CD8-positive, alpha-beta memory T cell (primary cell): ENCODE measurements at regions not wholly inside any gene's neighbourhood (a gene's known extent, or its start where the extent isn't known, plus 50 kb on each side); places are given as distances from the start of the nearest gene placed in this dataset.
"Not testable (repeated sequence)": the region's sequence is repeated elsewhere in the genome, so short reads cannot be mapped to it uniquely, and the experiment has no call there.

Experiments used
- CTCF ChIA-PET: fragments of 350-600 bp; sonication (Branson Sonifier 250); formaldehyde crosslinking; loops from one replicate; lab custom pipeline; 2021; ENCODE audit warnings: antibody characterized with exemption; lab: Charles Lee
- POLR2A ChIA-PET: fragments of 350-600 bp; sonication (Branson Sonifier 250); formaldehyde crosslinking; loops from one replicate; lab custom pipeline; 2021; ENCODE audit warnings: antibody characterized with exemption; lab: Charles Lee
- DNase-seq, 5 donors: peaks; one replicate each; pipeline versions ENCODE4 v3.0.0 to v3.0.0-alpha.2; 2020 to 2022; ENCODE audit warnings: mixed read lengths in 1 of 5
- H3K27ac ChIP-seq: one replicate; pipeline ENCODE4 v1.7.0; 2013; ENCODE audit warnings: low read depth, mild to moderate bottlenecking, low read length, moderate library complexity
- H3K27me3 ChIP-seq: 2 replicates; pipeline ENCODE4 v1.7.0; 2013; ENCODE audit warnings: low read length, mild to moderate bottlenecking; ENCODE audit not compliant: insufficient read depth, poor library complexity, severe bottlenecking
- H3K36me3 ChIP-seq: 2 replicates; pipeline ENCODE4 v1.7.0; 2013; ENCODE audit warnings: mild to moderate bottlenecking, low read length, moderate library complexity; ENCODE audit not compliant: insufficient read depth
- H3K4me1 ChIP-seq: 2 replicates; pipeline ENCODE4 v1.7.0; 2013; ENCODE audit warnings: mild to moderate bottlenecking, low read length, moderate library complexity; ENCODE audit not compliant: insufficient read depth
- H3K4me3 ChIP-seq: 2 replicates; pipeline ENCODE4 v1.7.0; 2013; ENCODE audit warnings: mild to moderate bottlenecking, low read length
- H3K9me3 ChIP-seq: 2 replicates; pipeline ENCODE4 v1.7.0; 2013; ENCODE audit warnings: mild to moderate bottlenecking, low read length
- H3K27ac Mint-ChIP-seq, 8 donors: one replicate each; pipeline ENCODE4 v1.8.0; 2020 to 2021; ENCODE audit warnings: mixed read lengths in 8 of 8, mild to moderate bottlenecking in 6 of 8, inconsistent platforms in 3 of 8, moderate library complexity in 3 of 8
- H3K27me3 Mint-ChIP-seq, 2 donors: one replicate each; pipeline ENCODE4 v1.8.0; 2020 to 2021; ENCODE audit warnings: mixed read lengths in 2 of 2, mild to moderate bottlenecking in 1 of 2, moderate library complexity in 1 of 2
- H3K36me3 Mint-ChIP-seq, 3 donors: one replicate each; pipeline ENCODE4 v1.8.0; 2020 to 2021; ENCODE audit warnings: mixed read lengths in 3 of 3, inconsistent platforms in 1 of 3, mild to moderate bottlenecking in 1 of 3
- H3K4me1 Mint-ChIP-seq, 3 donors: one replicate each; pipeline ENCODE4 v1.8.0; 2020 to 2021; ENCODE audit warnings: mixed read lengths in 3 of 3, inconsistent platforms in 1 of 3, mild to moderate bottlenecking in 1 of 3
- H3K4me3 Mint-ChIP-seq, 7 donors: one replicate each; pipeline ENCODE4 v1.8.0; 2020 to 2021; ENCODE audit warnings: mixed read lengths in 7 of 7, mild to moderate bottlenecking in 6 of 7, moderate library complexity in 4 of 7, inconsistent platforms in 2 of 7
- H3K9me3 Mint-ChIP-seq, 5 donors: one replicate each; pipeline ENCODE4 v1.8.0; 2020 to 2022; ENCODE audit warnings: mixed read lengths in 5 of 5, mild to moderate bottlenecking in 3 of 5, moderate library complexity in 2 of 5, inconsistent platforms in 1 of 5

- H3K27ac ChIP-seq, POLR2A ChIA-PET, H3K27me3 Mint-ChIP-seq, H3K36me3 Mint-ChIP-seq, H3K27ac Mint-ChIP-seq, H3K4me1 Mint-ChIP-seq, H3K36me3 ChIP-seq, H3K4me3 Mint-ChIP-seq, H3K4me1 ChIP-seq, H3K4me3 ChIP-seq, H3K27me3 ChIP-seq, DNase-seq, H3K9me3 ChIP-seq, CTCF ChIA-PET, H3K9me3 Mint-ChIP-seq: not testable (repeated sequence)
Observed at GRCh38 chr6:12554820-12555219, 161.7 kb upstream of the PHACTR1 start.

- POLR2A ChIA-PET = no interaction called here
- DNase-seq = no peak
- no peak overlapping the region for H3K27ac Mint-ChIP-seq
Observed at GRCh38 chr6:12555267-12555666, 161.3 kb upstream of the PHACTR1 start.

GRCh38 chr6:12555781-12556180 is 160.8 kb upstream of the PHACTR1 start:
- no peak overlapping the region for H3K4me3 ChIP-seq
- CTCF ChIA-PET = no interaction called here
- no peaks in the 10 kb centered on the region for H3K4me1 Mint-ChIP-seq

More at GRCh38 chr6:12555267-12555666, 161.3 kb upstream of the PHACTR1 start:
- no peaks in the 10 kb centered on the region for H3K36me3 Mint-ChIP-seq
- H3K9me3 ChIP-seq = no peaks in the 10 kb centered on the region
- H3K4me1 ChIP-seq = no peaks in the 10 kb centered on the region
- peaks cover 0 to 2% (median 0%) of the 10 kb centered on the region in 5 donors for H3K9me3 Mint-ChIP-seq
- CTCF ChIA-PET = no interaction called here
- no peaks in the 10 kb centered on the region for H3K4me1 Mint-ChIP-seq
- H3K27me3 Mint-ChIP-seq = no peaks in the 10 kb centered on the region
- no peak overlapping the region for H3K4me3 ChIP-seq
- no peaks in the 10 kb centered on the region for H3K36me3 ChIP-seq
- H3K27ac ChIP-seq = no peak overlapping the region
- H3K4me3 Mint-ChIP-seq = no peak overlapping the region
- no peaks in the 10 kb centered on the region for H3K27me3 ChIP-seq

GRCh38 chr6:12557765-12558164 is 158.8 kb upstream of the PHACTR1 start:
- H3K9me3 ChIP-seq = no peaks in the 10 kb centered on the region
- ChIA-PET POLR2A (no interaction called here), CTCF (no interaction called here)
- H3K4me3 ChIP-seq = no peak overlapping the region
- H3K36me3 ChIP-seq = no peaks in the 10 kb centered on the region
- Mint-ChIP-seq H3K27me3 (no peaks in the 10 kb centered on the region), H3K4me1 (no peaks in the 10 kb centered on the region), H3K27ac (no peak overlapping the region), H3K9me3 (peaks cover 2 to 13% (median 5%) of the 10 kb centered on the region in 5 donors), H3K4me3 (no peak overlapping the region), H3K36me3 (no peaks in the 10 kb centered on the region)
- DNase-seq = no peak
- H3K27me3 ChIP-seq = no peaks in the 10 kb centered on the region
- no peaks in the 10 kb centered on the region for H3K4me1 ChIP-seq
- H3K27ac ChIP-seq = no peak overlapping the region

More at GRCh38 chr6:12555781-12556180, 160.8 kb upstream of the PHACTR1 start:
- Histone ChIP-seq H3K4me1 (no peaks in the 10 kb centered on the region), H3K27me3 (no peaks in the 10 kb centered on the region), H3K36me3 (no peaks in the 10 kb centered on the region), H3K27ac (no peak overlapping the region), H3K9me3 (no peaks in the 10 kb centered on the region)
- peaks cover 0 to 2% (median under 1%) of the 10 kb centered on the region in 5 donors for H3K9me3 Mint-ChIP-seq
- H3K27ac Mint-ChIP-seq = no peak overlapping the region
- DNase-seq = no peak
- no peaks in the 10 kb centered on the region for H3K27me3 Mint-ChIP-seq
- H3K4me3 Mint-ChIP-seq = no peak overlapping the region
- no peaks in the 10 kb centered on the region for H3K36me3 Mint-ChIP-seq
- POLR2A ChIA-PET = no interaction called here

GRCh38 chr6:12560315-12560714 is 156.3 kb upstream of the PHACTR1 start:
- H3K4me3 Mint-ChIP-seq = no peak overlapping the region
- DNase-seq = no peak
- no peak overlapping the region for H3K4me3 ChIP-seq
- H3K4me1 Mint-ChIP-seq = no peaks in the 10 kb centered on the region
- H3K9me3 ChIP-seq = no peaks in the 10 kb centered on the region
- POLR2A ChIA-PET = no interaction called here
- H3K9me3 Mint-ChIP-seq = peaks cover 2 to 13% (median 8%) of the 10 kb centered on the region in 5 donors
- peaks cover 0 to 3% of the 10 kb centered on the region in 2 donors for H3K27me3 Mint-ChIP-seq
- H3K36me3 ChIP-seq = no peaks in the 10 kb centered on the region
- CTCF ChIA-PET = no interaction called here
- H3K27ac Mint-ChIP-seq = no peak overlapping the region
- no peaks in the 10 kb centered on the region for H3K27me3 ChIP-seq
- no peak overlapping the region for H3K27ac ChIP-seq
- no peaks in the 10 kb centered on the region for H3K36me3 Mint-ChIP-seq
- H3K4me1 ChIP-seq = no peaks in the 10 kb centered on the region

GRCh38 chr6:12566618-12567123 is 149.9 kb upstream of the PHACTR1 start:
- Histone ChIP-seq H3K36me3 (no peaks in the 10 kb centered on the region), H3K27ac (no peak overlapping the region), H3K27me3 (no peaks in the 10 kb centered on the region), H3K9me3 (no peaks in the 10 kb centered on the region), H3K4me3 (no peak overlapping the region), H3K4me1 (no peaks in the 10 kb centered on the region)
- no peaks in the 10 kb centered on the region for H3K4me1 Mint-ChIP-seq
- H3K4me3 Mint-ChIP-seq = no peak overlapping the region
- H3K36me3 Mint-ChIP-seq = no peaks in the 10 kb centered on the region
- CTCF ChIA-PET = no interaction called here
- no peak overlapping the region for H3K27ac Mint-ChIP-seq
- POLR2A ChIA-PET = no interaction called here
- H3K9me3 Mint-ChIP-seq = peaks cover under 1 to 11% (median 5%) of the 10 kb centered on the region in 5 donors
- peaks cover 0 to 3% of the 10 kb centered on the region in 2 donors for H3K27me3 Mint-ChIP-seq
- no peak for DNase-seq

- Histone ChIP-seq H3K36me3 (no peaks in the 10 kb centered on the region), H3K9me3 (no peaks in the 10 kb centered on the region), H3K4me3 (no peak overlapping the region), H3K4me1 (no peaks in the 10 kb centered on the region), H3K27ac (no peak overlapping the region), H3K27me3 (no peaks in the 10 kb centered on the region)
- Mint-ChIP-seq H3K4me1 (no peaks in the 10 kb centered on the region), H3K27me3 (peaks cover 0 to 3% of the 10 kb centered on the region in 2 donors), H3K9me3 (peaks cover 0 to 6% (median 4%) of the 10 kb centered on the region in 5 donors), H3K27ac (no peak overlapping the region), H3K36me3 (no peaks in the 10 kb centered on the region), H3K4me3 (no peak overlapping the region)
- CTCF ChIA-PET = no interaction called here
- POLR2A ChIA-PET = no interaction called here
- no peak for DNase-seq
Observed at GRCh38 chr6:12567682-12568081, 148.9 kb upstream of the PHACTR1 start.

GRCh38 chr6:12569646-12570045 is 146.9 kb upstream of the PHACTR1 start:
- Mint-ChIP-seq H3K4me1 (no peaks in the 10 kb centered on the region), H3K36me3 (no peaks in the 10 kb centered on the region), H3K4me3 (no peak overlapping the region), H3K9me3 (peaks cover 0 to 4% (median 0%) of the 10 kb centered on the region in 5 donors), H3K27me3 (peaks cover 0 to 1% of the 10 kb centered on the region in 2 donors), H3K27ac (no peak overlapping the region)
- Histone ChIP-seq H3K4me3 (no peak overlapping the region), H3K27me3 (no peaks in the 10 kb centered on the region), H3K4me1 (no peaks in the 10 kb centered on the region), H3K27ac (no peak overlapping the region), H3K9me3 (no peaks in the 10 kb centered on the region), H3K36me3 (no peaks in the 10 kb centered on the region)
- CTCF ChIA-PET = no interaction called here
- no peak for DNase-seq
- POLR2A ChIA-PET = no interaction called here
